Stomach (tissue), 8 donors: ENCODE measurements at regions not wholly inside any gene's neighbourhood (a gene's known extent, or its start where the extent isn't known, plus 50 kb on each side); places are given as distances from the start of the nearest gene placed in this dataset.

ENCODE experiments used
- DNase-seq, 2 donors: peaks; one replicate each; pipeline versions ENCODE4 v3.0.0 to v3.0.0-alpha.2; 2013 to 2019
- H3K27ac ChIP-seq, 5 donors: fragments of 200-600 bp in 4 of 5; sonication (generic) in 4 of 5; one replicate each; pipeline ENCODE4 v1.5.1; 2013 to 2019; ENCODE audit warnings: mild to moderate bottlenecking in 1 of 5, moderate library complexity in 1 of 5
- H3K27me3 ChIP-seq, 3 donors: fragments of 200-600 bp; sonication (generic); one replicate each; pipeline ENCODE4 v1.5.1; 2017 to 2019; ENCODE audit warnings: mixed run types in 1 of 3
- H3K36me3 ChIP-seq, 4 donors: fragments of 200-600 bp; sonication (generic); 1 replicate in 3 of 4; 2 replicates in 1 of 4; pipeline ENCODE4 v1.5.1; 2016 to 2019
- H3K4me1 ChIP-seq, 4 donors: fragments of 200-600 bp; sonication (generic); one replicate each; pipeline ENCODE4 v1.5.1; 2016 to 2019
- H3K4me3 ChIP-seq, 4 donors: fragments of 200-600 bp; sonication (generic) in 3 of 4; one replicate each; pipeline ENCODE4 v1.5.1; 2016 to 2019; ENCODE audit warnings: mild to moderate bottlenecking in 1 of 4
- H3K9me3 ChIP-seq, 4 donors: fragments of 200-600 bp; sonication (generic); one replicate each; pipeline ENCODE4 v1.5.1; 2016 to 2019
- CTCF ChIP-seq, 7 experiments: fragments of 450-650 bp in 4 of 7; fragments of 200-600 bp in 3 of 7; sonication (generic) in 3 of 7; IDR thresholded peaks; one replicate each; pipeline ENCODE4 v1.5.1; 2016 to 2019; ENCODE audit warnings: antibody characterized with exemption in 7 of 7, control low read depth in 2 of 7, mild to moderate bottlenecking in 1 of 7
- EP300 ChIP-seq: sonication (generic); formaldehyde crosslinking; IDR thresholded peaks from one replicate; pipeline ENCODE4 v1.6.1; 2017; ENCODE audit warnings: antibody characterized with exemption
- POLR2A ChIP-seq, 4 donors: fragments of 450-650 bp; IDR thresholded peaks; one replicate each; pipeline ENCODE4 v1.6.1; 2016; ENCODE audit warnings: antibody characterized with exemption in 4 of 4, control low read depth in 2 of 4, mild to moderate bottlenecking in 1 of 4, moderate library complexity in 1 of 4
- POLR2AphosphoS5 ChIP-seq, 3 donors: sonication (generic); formaldehyde crosslinking; IDR thresholded peaks; one replicate each; pipeline ENCODE4 v1.6.1; 2016; ENCODE audit warnings: antibody characterized with exemption in 3 of 3
- WGBS, 5 donors: extraction: QIAGEN DNeasy Blood & Tissue Kit in 3 of 5; methylation state at CpG; one replicate each; pipeline versions ENCODE4 v1.1.5 to v1.1.7; 2013 to 2018; 5-methylcytosine and 5-hydroxymethylcytosine counted together
- intact Hi-C: fragments of 100-400 bp; cut with DNase I; formaldehyde crosslinking; loops from one replicate; pipeline ENCODE4 v1.15.1; 2023; ENCODE audit warnings: low total_unique reads
- donor health status: healthy with polysubstance abuse.
- donor health status: Bipolar disorder and iron deficiency.
- donor health status: healthy.

DNA sequence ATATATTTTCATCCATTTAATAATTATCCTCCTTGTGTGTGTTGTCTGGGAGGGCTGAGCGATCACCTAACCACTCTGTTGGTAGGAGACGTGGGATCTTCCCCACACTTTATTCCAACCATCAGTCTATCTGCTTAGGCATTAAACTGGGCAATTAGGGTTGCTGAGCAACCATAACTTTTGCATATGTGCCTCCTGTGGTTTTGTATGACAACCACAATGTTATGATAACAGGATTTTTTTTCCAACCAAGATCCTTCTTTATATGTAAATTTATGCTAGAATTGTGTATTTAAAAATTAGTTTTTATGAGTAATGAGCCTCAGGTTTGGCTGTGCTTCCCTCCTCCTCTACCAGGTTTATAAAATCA is 495.0 kb upstream of the MGMT start:
- no peak overlapping the region for H3K4me3 ChIP-seq
- 74 to 92% (median 81%) methylated on average over 2 of the region's 2 CpGs for WGBS, 5 donors
- H3K4me1 ChIP-seq, result no peaks in the 10 kb centered on the region
- H3K36me3 ChIP-seq, result no peaks in the 10 kb centered on the region
- H3K27me3 ChIP-seq, result peaks cover 0 to 13% (median 4%) of the 10 kb centered on the region in 3 donors
- H3K9me3 ChIP-seq, result no peaks in the 10 kb centered on the region
- TF ChIP-seq EP300, result no peak
- no peak for TF ChIP-seq POLR2AphosphoS5 (IDR thresholded peaks at IDR 0.05)
- no peak for TF ChIP-seq POLR2A (IDR thresholded peaks at IDR 0.05)
- no peak for TF ChIP-seq CTCF (IDR thresholded peaks at IDR 0.05)
- intact Hi-C loops, result no loop called here
- DNase-seq, result no peak
- no peak overlapping the region for H3K27ac ChIP-seq

DNA sequence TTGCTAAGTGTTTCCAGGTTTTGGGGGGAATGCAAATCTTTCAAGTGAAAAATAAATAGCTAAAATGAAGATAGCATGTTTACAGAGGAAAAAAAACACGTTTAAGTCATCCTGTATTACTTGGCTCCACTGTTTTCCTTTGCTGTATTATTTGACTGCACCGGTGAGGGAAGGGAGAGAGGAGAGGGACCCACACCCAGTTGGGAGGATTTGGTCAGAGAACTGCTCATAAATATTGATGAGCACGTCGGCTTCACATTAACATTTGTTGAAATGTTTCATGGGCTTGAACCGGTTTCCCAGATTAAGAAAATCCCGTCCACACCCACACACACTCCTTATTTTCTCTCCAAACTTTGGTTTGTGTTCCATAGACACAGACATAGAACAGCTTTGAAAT is 493.8 kb upstream of the MGMT start:
- intact Hi-C loops, result no loop called here
- DNase-seq, result no peak
- Histone ChIP-seq H3K9me3 (no peaks in the 10 kb centered on the region), H3K4me1 (no peaks in the 10 kb centered on the region), H3K27ac (no peak overlapping the region), H3K27me3 (peaks cover 0 to 5% (median 0%) of the 10 kb centered on the region in 3 donors), H3K36me3 (no peaks in the 10 kb centered on the region), H3K4me3 (no peak overlapping the region)
- TF ChIP-seq CTCF (IDR thresholded peaks at IDR 0.05) (no peak), POLR2AphosphoS5 (IDR thresholded peaks at IDR 0.05) (no peak), POLR2A (IDR thresholded peaks at IDR 0.05) (no peak), EP300 (no peak)
- WGBS, 5 donors, result 59 to 69% (median 67%) methylated on average over 6 of the region's 6 CpGs

GRCh38 chr10:128976856-128977255 is 490.2 kb upstream of the MGMT start:
- whole genome bisulfite sequencing, 5 donors, result 73 to 79% (median 78%) methylated on average over 8 of the region's 8 CpGs
- no peak for DNase-seq
- H3K36me3 ChIP-seq, result no peaks in the 10 kb centered on the region
- no peaks in the 10 kb centered on the region for H3K9me3 ChIP-seq
- no peak overlapping the region for H3K27ac ChIP-seq
- no peak for TF ChIP-seq CTCF (IDR thresholded peaks at IDR 0.05)
- TF ChIP-seq POLR2AphosphoS5 (IDR thresholded peaks at IDR 0.05), result no peak
- TF ChIP-seq POLR2A (IDR thresholded peaks at IDR 0.05), result no peak
- TF ChIP-seq EP300, result no peak
- H3K4me1 ChIP-seq, result no peaks in the 10 kb centered on the region
- no peaks in the 10 kb centered on the region for H3K27me3 ChIP-seq
- H3K4me3 ChIP-seq, result no peak overlapping the region
- intact Hi-C loops, result no loop called here

- Histone ChIP-seq H3K27ac (no peak overlapping the region), H3K27me3 (no peaks in the 10 kb centered on the region), H3K4me1 (no peaks in the 10 kb centered on the region), H3K36me3 (no peaks in the 10 kb centered on the region), H3K4me3 (no peak overlapping the region), H3K9me3 (no peaks in the 10 kb centered on the region)
- WGBS, 5 donors, result 82 to 92% (median 84%) methylated on average over 9 to 10 of the region's 10 CpGs
- TF ChIP-seq POLR2A (IDR thresholded peaks at IDR 0.05) (no peak), CTCF (IDR thresholded peaks at IDR 0.05) (no peak), EP300 (no peak), POLR2AphosphoS5 (IDR thresholded peaks at IDR 0.05) (no peak)
- no peak for DNase-seq
- intact Hi-C loops, result no loop called here
Measured at GRCh38 chr10:128978211-128978610, 488.8 kb upstream of the MGMT start.
